NCI-H748 (cell line): ENCODE measurements at regions not wholly inside any gene's neighbourhood (a gene's known extent, or its start where the extent isn't known, plus 50 kb on each side); places are given as distances from the start of the nearest gene placed in this dataset.

Source experiments
- DNase-seq: peaks from one replicate; lab custom pipeline; 2025; ENCODE audit not compliant: unreplicated experiment; lab: John Stamatoyannopoulos, UW

- DNase-seq: no peak
Measured at GRCh38 chr20:36824142-36824940, 50.8 kb upstream of the DSN1 start.

- DNase-seq: peak; percentile 90
Measured at GRCh38 chr20:36825385-36826104, 50.4 kb upstream of the TLDC2 start.
